ENCODE measurements at regions not wholly inside any gene's neighbourhood (a gene's known extent, or its start where the extent isn't known, plus 50 kb on each side); places are given as distances from the start of the nearest gene placed in this dataset.

DNA sequence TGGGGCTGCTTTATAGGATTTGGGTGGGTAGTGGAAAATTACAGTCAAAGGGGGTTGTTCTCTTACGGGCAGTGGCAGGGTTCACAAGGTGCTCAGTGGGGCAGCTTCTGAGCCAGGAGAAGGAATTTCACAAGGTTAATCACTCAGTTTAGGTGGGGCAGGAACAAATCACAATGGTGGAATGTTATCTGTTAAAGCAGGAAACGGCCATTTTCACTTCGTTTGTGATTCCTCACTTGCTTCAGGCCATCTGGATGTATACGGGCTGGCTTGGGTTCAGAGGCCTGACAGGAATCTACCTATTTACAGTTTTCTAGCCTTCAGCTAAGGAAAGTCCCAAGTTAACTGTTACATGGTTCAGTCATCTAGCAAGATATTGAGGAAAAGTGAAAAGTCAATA, 1003.5 kb downstream of the STPG2 start (continued):
- TF ChIP-seq, protein P1, sequence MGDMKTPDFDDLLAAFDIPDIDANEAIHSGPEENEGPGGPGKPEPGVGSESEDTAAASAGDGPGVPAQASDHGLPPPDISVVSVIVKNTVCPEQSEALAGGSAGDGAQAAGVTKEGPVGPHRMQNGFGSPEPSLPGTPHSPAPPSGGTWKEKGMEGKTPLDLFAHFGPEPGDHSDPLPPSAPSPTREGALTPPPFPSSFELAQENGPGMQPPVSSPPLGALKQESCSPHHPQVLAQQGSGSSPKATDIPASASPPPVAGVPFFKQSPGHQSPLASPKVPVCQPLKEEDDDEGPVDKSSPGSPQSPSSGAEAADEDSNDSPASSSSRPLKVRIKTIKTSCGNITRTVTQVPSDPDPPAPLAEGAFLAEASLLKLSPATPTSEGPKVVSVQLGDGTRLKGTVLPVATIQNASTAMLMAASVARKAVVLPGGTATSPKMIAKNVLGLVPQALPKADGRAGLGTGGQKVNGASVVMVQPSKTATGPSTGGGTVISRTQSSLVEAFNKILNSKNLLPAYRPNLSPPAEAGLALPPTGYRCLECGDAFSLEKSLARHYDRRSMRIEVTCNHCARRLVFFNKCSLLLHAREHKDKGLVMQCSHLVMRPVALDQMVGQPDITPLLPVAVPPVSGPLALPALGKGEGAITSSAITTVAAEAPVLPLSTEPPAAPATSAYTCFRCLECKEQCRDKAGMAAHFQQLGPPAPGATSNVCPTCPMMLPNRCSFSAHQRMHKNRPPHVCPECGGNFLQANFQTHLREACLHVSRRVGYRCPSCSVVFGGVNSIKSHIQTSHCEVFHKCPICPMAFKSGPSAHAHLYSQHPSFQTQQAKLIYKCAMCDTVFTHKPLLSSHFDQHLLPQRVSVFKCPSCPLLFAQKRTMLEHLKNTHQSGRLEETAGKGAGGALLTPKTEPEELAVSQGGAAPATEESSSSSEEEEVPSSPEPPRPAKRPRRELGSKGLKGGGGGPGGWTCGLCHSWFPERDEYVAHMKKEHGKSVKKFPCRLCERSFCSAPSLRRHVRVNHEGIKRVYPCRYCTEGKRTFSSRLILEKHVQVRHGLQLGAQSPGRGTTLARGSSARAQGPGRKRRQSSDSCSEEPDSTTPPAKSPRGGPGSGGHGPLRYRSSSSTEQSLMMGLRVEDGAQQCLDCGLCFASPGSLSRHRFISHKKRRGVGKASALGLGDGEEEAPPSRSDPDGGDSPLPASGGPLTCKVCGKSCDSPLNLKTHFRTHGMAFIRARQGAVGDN (IDR thresholded peaks at IDR 0.05), result no peak
- TF ChIP-seq CEBPB (IDR thresholded peaks at IDR 0.05; ENCODE audit: borderline replicate concordance in 1 of 2, low read depth in 2 of 2, low read length in 2 of 2) (no peak), IKZF1 (conservative IDR thresholded peaks at IDR 0.05) (no peak), SMC3 (IDR thresholded peaks at IDR 0.05; ENCODE audit: borderline replicate concordance, low read length) (no peak)
- TF ChIP-seq, protein P2, sequence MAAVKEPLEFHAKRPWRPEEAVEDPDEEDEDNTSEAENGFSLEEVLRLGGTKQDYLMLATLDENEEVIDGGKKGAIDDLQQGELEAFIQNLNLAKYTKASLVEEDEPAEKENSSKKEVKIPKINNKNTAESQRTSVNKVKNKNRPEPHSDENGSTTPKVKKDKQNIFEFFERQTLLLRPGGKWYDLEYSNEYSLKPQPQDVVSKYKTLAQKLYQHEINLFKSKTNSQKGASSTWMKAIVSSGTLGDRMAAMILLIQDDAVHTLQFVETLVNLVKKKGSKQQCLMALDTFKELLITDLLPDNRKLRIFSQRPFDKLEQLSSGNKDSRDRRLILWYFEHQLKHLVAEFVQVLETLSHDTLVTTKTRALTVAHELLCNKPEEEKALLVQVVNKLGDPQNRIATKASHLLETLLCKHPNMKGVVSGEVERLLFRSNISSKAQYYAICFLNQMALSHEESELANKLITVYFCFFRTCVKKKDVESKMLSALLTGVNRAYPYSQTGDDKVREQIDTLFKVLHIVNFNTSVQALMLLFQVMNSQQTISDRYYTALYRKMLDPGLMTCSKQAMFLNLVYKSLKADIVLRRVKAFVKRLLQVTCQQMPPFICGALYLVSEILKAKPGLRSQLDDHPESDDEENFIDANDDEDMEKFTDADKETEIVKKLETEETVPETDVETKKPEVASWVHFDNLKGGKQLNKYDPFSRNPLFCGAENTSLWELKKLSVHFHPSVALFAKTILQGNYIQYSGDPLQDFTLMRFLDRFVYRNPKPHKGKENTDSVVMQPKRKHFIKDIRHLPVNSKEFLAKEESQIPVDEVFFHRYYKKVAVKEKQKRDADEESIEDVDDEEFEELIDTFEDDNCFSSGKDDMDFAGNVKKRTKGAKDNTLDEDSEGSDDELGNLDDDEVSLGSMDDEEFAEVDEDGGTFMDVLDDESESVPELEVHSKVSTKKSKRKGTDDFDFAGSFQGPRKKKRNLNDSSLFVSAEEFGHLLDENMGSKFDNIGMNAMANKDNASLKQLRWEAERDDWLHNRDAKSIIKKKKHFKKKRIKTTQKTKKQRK (IDR thresholded peaks at IDR 0.05; ENCODE audit: low read depth, low read length), result no peak
- TF ChIP-seq, protein P3, sequence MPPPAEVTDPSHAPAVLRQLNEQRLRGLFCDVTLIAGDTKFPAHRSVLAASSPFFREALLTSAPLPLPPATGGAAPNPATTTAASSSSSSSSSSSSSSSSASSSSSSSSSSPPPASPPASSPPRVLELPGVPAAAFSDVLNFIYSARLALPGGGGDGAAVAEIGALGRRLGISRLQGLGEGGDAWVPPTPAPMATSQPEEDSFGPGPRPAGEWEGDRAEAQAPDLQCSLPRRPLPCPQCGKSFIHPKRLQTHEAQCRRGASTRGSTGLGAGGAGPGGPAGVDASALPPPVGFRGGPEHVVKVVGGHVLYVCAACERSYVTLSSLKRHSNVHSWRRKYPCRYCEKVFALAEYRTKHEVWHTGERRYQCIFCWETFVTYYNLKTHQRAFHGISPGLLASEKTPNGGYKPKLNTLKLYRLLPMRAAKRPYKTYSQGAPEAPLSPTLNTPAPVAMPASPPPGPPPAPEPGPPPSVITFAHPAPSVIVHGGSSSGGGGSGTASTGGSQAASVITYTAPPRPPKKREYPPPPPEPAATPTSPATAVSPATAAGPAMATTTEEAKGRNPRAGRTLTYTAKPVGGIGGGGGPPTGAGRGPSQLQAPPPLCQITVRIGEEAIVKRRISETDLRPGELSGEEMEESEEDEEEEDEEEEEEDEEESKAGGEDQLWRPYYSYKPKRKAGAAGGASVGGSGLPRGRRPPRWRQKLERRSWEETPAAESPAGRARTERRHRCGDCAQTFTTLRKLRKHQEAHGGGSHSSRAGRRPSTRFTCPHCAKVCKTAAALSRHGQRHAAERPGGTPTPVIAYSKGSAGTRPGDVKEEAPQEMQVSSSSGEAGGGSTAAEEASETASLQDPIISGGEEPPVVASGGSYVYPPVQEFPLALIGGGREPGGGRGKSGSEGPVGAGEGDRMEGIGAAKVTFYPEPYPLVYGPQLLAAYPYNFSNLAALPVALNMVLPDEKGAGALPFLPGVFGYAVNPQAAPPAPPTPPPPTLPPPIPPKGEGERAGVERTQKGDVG (CRISPR knock-in tag; IDR thresholded peaks at IDR 0.05), result no peak

All from GM12878 (cell line).